GM12873 (cell line): ENCODE measurements at regions not wholly inside any gene's neighbourhood (a gene's known extent, or its start where the extent isn't known, plus 50 kb on each side); places are given as distances from the start of the nearest gene placed in this dataset.

ENCODE experiments used
- TF ChIP-seq, protein P1 (sequence below): IDR thresholded peaks from 2 replicates; pipeline ENCODE4 v1.5.1; 2012; ENCODE audit warnings: low read depth, mild to moderate bottlenecking, moderate library complexity, low read length, control low read depth; ENCODE audit not compliant: insufficient read depth; ENCODE audit errors: missing control alignments

DNA sequence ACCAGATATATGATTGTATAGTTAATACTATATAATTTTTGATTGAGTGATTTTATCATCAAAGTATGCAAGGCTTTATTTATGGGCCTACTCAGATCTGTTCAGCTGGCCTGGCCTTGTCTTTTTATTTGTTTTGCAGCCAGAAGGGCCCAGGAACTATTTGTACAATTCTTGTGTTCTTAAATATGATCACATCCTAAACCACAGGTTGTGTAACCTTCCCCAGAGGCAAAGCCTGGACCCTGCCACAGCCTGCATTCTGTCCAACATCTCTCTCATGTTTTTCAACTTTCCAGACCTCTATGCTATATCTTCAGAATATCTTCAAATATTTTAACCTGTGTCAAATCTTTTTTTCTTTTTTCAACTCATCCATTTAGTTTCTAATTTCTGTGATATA is 410.4 kb upstream of the MON1B start:
- TF ChIP-seq, protein P1, sequence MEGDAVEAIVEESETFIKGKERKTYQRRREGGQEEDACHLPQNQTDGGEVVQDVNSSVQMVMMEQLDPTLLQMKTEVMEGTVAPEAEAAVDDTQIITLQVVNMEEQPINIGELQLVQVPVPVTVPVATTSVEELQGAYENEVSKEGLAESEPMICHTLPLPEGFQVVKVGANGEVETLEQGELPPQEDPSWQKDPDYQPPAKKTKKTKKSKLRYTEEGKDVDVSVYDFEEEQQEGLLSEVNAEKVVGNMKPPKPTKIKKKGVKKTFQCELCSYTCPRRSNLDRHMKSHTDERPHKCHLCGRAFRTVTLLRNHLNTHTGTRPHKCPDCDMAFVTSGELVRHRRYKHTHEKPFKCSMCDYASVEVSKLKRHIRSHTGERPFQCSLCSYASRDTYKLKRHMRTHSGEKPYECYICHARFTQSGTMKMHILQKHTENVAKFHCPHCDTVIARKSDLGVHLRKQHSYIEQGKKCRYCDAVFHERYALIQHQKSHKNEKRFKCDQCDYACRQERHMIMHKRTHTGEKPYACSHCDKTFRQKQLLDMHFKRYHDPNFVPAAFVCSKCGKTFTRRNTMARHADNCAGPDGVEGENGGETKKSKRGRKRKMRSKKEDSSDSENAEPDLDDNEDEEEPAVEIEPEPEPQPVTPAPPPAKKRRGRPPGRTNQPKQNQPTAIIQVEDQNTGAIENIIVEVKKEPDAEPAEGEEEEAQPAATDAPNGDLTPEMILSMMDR = no peak

DNA sequence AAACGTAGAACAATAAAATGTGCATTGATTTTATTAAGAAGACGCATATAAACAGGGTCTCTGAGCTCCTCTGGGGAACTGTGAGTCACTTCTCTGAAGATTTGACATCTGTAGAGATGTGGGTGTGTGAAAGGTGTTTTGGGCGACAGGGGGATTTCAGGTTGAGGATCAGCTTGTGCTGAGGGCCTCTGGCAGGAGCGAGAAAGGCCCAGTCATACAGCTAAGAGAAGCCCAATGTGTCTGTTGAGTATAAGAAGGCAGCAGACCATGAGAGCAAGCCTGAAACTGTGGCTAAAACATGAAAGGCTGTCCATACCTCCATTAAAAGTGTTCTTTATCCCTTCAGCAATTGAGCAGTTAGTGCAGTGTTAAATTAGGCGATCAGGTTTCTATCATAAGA is 406.5 kb upstream of the MON1B start:
- TF ChIP-seq, protein P1 = no peak

DNA sequence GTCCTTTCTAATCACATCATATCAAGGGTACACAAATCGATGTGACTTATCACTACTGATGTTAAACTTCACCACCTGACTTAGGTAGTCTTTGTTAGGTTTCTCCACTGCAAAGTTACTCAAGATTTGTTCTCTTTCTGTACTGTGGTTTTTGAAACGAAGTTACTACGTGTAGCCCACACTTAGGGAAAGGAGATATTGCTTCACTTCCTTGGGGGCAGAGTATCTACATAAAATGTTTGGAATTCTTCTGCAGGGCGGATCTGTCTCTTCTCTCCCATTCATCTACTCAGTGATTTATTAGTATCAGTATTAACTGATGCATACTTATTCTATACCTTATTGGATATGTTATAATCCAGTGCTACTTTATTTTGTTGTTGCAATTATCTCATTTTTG is 403.6 kb upstream of the MON1B start:
- TF ChIP-seq, protein P1 = no peak

DNA sequence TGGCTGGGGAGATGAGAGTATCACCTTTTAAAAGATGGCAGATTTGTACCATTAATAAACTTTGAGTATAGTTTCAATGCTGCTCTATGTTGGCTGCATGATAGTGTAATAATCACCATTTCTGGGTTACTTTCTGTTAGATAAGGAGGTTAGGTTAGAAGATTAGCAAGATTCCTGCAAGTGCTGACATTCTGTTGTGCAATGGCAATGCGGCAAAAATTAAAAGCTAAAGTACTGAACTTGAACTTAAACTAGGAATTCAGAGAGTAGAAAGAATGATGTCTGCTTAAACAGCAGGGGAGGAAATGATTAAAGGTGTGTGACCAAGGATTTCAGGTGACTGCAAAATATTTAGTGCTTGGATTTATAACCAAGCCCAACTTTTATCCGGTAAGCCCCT is 399.8 kb upstream of the MON1B start:
- TF ChIP-seq, protein P1 = no peak

DNA sequence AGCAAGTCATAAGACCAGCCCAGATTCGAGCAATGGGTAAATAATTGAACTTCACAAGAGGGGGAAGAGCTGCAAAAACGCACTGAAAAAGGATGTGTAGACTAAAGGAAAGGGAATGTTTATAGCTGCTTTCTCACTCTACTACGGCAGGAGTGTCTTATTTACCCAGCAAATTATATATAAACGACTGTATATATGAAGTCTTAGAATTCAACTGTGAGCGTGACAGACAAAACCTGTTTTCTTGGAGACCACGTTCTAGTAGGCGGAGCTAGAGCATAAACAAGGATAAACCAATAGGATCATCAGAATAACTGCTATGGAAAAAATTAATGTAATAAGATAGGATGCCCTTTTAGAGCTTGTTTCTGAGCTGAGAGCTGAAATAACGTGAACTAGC is 394.6 kb upstream of the MON1B start:
- TF ChIP-seq, protein P1 = no peak

DNA sequence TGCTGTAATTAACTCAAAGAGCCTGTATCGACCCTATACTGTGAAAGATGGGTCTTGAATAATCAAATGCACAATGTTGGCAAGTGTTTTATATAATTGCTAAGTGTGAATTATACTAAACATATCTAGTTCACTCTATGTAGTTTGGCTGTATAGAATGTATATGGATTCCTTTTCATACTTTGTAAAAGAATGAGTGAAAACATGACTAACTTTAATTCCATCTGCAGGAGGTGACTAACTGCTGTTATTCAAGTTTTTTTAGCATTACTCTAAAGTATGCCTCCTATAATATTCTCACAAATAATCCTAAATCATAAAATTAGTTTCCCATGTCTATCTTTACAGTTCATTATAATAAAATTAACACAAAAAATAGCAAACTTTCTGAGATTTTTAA is 394.0 kb upstream of the MON1B start:
- TF ChIP-seq, protein P1 = no peak

DNA sequence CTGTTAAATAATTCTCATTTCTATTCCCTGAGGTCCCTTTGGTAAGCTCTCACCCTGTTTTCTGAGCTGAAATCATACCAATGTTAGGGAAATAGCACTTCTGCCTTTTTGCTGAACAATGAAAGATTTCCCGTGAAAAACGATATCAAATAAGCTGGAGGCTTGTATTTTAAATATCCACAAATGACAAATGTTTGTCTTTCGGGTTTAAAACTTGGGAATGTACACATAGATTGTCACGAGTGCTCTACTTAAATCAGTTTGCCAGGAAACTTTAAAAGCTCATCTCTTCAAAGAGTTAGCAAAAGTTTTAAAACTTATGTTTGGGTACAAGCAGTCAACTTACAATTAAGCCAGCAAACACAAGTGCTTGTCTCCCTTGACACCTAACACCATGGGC is 393.5 kb upstream of the MON1B start:
- TF ChIP-seq, protein P1 = no peak

DNA sequence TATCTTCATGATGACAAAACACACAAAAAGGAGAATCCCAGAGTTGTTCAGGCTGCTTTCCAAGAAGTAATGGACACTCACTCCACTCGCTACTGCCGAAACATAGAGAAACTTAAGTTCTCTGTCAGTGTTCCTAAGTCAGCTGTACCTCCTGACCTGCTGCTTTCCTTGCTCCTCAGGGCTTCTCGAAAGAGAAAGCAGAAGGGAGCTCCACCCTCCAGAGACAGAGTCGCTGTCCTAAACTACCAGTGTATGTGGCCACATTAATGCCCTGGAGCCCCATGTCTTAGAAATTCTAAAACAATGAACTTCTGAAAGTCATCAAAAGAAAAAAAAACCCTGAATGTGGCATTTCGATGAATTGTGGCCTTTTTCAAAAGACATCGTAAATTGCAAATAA is 390.8 kb upstream of the MON1B start:
- TF ChIP-seq, protein P1 = no peak
